Endodermal cell (in vitro differentiated cells): ENCODE measurements at regions not wholly inside any gene's neighbourhood (a gene's known extent, or its start where the extent isn't known, plus 50 kb on each side); places are given as distances from the start of the nearest gene placed in this dataset.
"Not testable (repeated sequence)": the region's sequence is repeated elsewhere in the genome, so short reads cannot be mapped to it uniquely, and the experiment has no call there.

ENCODE experiments used
- DNase-seq: peaks from one replicate; pipeline ENCODE4 v3.0.0-alpha.2; 2017
- H3K27ac ChIP-seq: 2 replicates; pipeline ENCODE4 v1.5.1; 2013; ENCODE audit warnings: mild to moderate bottlenecking, low read depth, low read length, moderate library complexity
- H3K27me3 ChIP-seq: 2 replicates; pipeline ENCODE4 v1.6.1; 2013; ENCODE audit warnings: mild to moderate bottlenecking, low read length, moderate library complexity; ENCODE audit not compliant: insufficient read depth, control insufficient read depth, poor library complexity, severe bottlenecking
- H3K36me3 ChIP-seq: 2 replicates; pipeline ENCODE4 v1.7.0; 2013; ENCODE audit warnings: mild to moderate bottlenecking, low read length, moderate library complexity; ENCODE audit not compliant: control insufficient read depth, insufficient read depth
- H3K4me1 ChIP-seq: one replicate; pipeline ENCODE4 v1.7.0; 2013; ENCODE audit warnings: low read length; ENCODE audit not compliant: control insufficient read depth, insufficient read depth
- H3K4me3 ChIP-seq: 2 replicates; pipeline ENCODE4 v1.5.1; 2013; ENCODE audit warnings: mild to moderate bottlenecking, low read length, moderate library complexity
- H3K9ac ChIP-seq: 2 replicates; pipeline ENCODE4 v1.6.1; 2013; ENCODE audit warnings: mild to moderate bottlenecking, low read length, moderate library complexity; ENCODE audit not compliant: poor library complexity, severe bottlenecking; ENCODE audit errors: extremely low read depth
- H3K9me3 ChIP-seq: 2 replicates; pipeline ENCODE4 v1.6.1; 2013; ENCODE audit warnings: mild to moderate bottlenecking, low read length, moderate library complexity; ENCODE audit not compliant: control insufficient read depth
- H3K27ac Mint-ChIP-seq: 2 replicates; pipeline ENCODE4 v1.8.0; 2020; ENCODE audit warnings: mixed read lengths
- H3K27me3 Mint-ChIP-seq: 2 replicates; pipeline ENCODE4 v1.8.0; 2021; ENCODE audit warnings: mild to moderate bottlenecking, mixed read lengths; ENCODE audit not compliant: insufficient read depth
- H3K36me3 Mint-ChIP-seq: 2 replicates; pipeline ENCODE4 v1.8.0; 2020; ENCODE audit warnings: low read depth, mixed read lengths
- H3K4me1 Mint-ChIP-seq: 2 replicates; pipeline ENCODE4 v1.8.0; 2020; ENCODE audit warnings: mixed read lengths
- H3K4me3 Mint-ChIP-seq: 2 replicates; pipeline ENCODE4 v1.8.0; 2020; ENCODE audit warnings: mild to moderate bottlenecking, moderate library complexity, mixed read lengths
- H3K9me3 Mint-ChIP-seq: 2 replicates; pipeline ENCODE4 v1.8.0; 2020; ENCODE audit warnings: mild to moderate bottlenecking, mixed read lengths
- whole genome bisulfite sequencing, 2 experiments: methylation state at CpG; one replicate each; pipeline versions ENCODE4 v1.1.5 to v1.1.7; 2013; ENCODE audit warnings: missing lambda C conversion rate in 2 of 2, mixed read lengths in 1 of 2; ENCODE audit not compliant: insufficient coverage in 1 of 2, insufficient read length in 1 of 2; 5-methylcytosine and 5-hydroxymethylcytosine counted together
- TF ChIP-seq, protein P1 (sequence below): fragments of 200-600 bp; sonication (generic); conservative IDR thresholded peaks from 2 replicates; pipeline ENCODE4 v1.5.0; 2021; ENCODE audit warnings: antibody characterized with exemption, mild to moderate bottlenecking

DNA sequence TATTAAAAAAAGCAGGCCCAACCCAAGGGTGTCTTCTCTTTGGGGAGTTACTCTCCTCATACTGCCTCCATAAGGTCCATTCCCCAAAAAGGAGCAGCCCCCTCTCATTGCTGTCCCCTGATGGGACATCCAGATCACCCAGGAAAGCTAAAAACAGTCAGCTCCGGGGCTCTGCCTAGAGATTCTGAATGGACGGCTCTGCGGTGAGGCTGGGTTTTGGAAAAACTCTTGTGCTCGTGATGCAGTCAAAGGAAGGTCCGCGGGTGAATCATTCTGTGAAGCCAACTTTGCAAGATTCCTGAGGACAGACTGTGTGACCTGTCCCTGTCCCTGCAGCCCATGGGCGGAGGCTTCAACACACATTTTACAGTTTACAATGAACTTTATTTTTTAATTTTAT, 351.5 kb downstream of the TYW1 start:
- Mint-ChIP-seq H3K27me3 (no peaks in the 10 kb centered on the region), H3K4me1 (peaks cover 10% of the 10 kb centered on the region), H3K4me3 (no peak overlapping the region), H3K9me3 (peaks cover 11% of the 10 kb centered on the region), H3K36me3 (no peaks in the 10 kb centered on the region), H3K27ac (no peak overlapping the region)
- DNase-seq = peak; percentile 28
- Histone ChIP-seq H3K27me3 (no peaks in the 10 kb centered on the region), H3K36me3 (no peaks in the 10 kb centered on the region), H3K4me3 (no peak overlapping the region), H3K9me3 (peaks cover 16% of the 10 kb centered on the region), H3K27ac (no peak overlapping the region), H3K9ac (no peak overlapping the region), H3K4me1 (no peaks in the 10 kb centered on the region)
- WGBS, 2 experiments = 93 to 96% methylated on average over 4 to 7 of the region's 7 CpGs
- TF ChIP-seq, protein P1, sequence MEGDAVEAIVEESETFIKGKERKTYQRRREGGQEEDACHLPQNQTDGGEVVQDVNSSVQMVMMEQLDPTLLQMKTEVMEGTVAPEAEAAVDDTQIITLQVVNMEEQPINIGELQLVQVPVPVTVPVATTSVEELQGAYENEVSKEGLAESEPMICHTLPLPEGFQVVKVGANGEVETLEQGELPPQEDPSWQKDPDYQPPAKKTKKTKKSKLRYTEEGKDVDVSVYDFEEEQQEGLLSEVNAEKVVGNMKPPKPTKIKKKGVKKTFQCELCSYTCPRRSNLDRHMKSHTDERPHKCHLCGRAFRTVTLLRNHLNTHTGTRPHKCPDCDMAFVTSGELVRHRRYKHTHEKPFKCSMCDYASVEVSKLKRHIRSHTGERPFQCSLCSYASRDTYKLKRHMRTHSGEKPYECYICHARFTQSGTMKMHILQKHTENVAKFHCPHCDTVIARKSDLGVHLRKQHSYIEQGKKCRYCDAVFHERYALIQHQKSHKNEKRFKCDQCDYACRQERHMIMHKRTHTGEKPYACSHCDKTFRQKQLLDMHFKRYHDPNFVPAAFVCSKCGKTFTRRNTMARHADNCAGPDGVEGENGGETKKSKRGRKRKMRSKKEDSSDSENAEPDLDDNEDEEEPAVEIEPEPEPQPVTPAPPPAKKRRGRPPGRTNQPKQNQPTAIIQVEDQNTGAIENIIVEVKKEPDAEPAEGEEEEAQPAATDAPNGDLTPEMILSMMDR = no peak

DNA sequence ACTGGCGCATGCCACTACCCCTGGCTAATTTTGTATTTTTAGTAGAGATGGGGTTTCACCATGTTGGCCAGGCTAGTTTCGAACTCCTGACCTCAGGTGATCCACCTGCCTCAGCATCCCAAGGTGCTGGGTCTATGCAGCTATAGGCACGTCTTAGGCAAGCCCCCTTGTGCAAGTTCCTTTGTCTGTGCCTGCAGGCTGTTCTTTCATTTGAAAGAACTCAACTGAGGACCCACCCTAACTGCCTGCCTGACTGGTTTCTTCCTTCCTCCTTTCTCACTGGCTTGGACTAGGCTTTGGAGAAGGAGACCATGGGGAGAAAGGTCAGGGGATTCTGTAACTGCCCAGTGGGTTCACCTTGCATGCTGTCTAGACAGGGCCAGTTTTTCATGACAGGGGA, 361.0 kb downstream of the TYW1 start:
- not testable (repeated sequence) for H3K36me3 ChIP-seq, H3K27ac ChIP-seq, H3K27me3 Mint-ChIP-seq, H3K4me3 Mint-ChIP-seq, H3K27me3 ChIP-seq, H3K27ac Mint-ChIP-seq, H3K4me1 ChIP-seq, H3K9ac ChIP-seq, H3K36me3 Mint-ChIP-seq
- 94 to 95% methylated on average over 3 of the region's 3 CpGs for WGBS, 2 experiments
- peak; percentile 33 for DNase-seq
- Mint-ChIP-seq H3K4me1 (peaks cover 12% of the 10 kb centered on the region), H3K9me3 (peaks cover 41% of the 10 kb centered on the region)
- Histone ChIP-seq H3K4me3 (peak overlapping the region; percentile 49), H3K9me3 (peaks cover 36% of the 10 kb centered on the region)

DNA sequence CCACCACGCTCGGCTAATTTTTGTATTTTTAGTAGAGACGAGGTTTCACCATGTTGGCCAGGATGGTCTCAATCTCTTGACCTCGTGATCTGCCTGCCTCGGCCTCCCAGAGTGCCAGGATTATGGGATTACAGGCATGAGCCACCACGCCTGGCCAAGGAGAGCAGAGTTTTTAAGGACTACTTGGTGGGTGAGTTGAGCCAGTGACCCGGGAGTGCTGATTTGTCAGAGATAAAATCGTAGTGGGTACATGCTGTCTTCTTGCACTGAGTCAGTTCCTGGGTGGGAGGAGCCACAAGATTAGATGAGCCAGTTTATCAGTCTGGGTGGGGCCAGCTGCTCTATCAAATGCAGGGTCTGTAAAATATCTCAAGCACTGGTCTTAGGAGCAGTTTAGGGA, 361.7 kb downstream of the TYW1 start:
- not testable (repeated sequence) for H3K36me3 ChIP-seq, H3K27ac ChIP-seq, H3K27me3 ChIP-seq, H3K4me3 Mint-ChIP-seq, H3K36me3 Mint-ChIP-seq, H3K27me3 Mint-ChIP-seq, H3K4me1 ChIP-seq, H3K9ac ChIP-seq, H3K27ac Mint-ChIP-seq
- Histone ChIP-seq H3K9me3 (peaks cover 36% of the 10 kb centered on the region), H3K4me3 (peak overlapping the region; percentile 58)
- 86 to 94% methylated on average over 8 of the region's 8 CpGs for WGBS, 2 experiments
- Mint-ChIP-seq H3K4me1 (peaks cover 12% of the 10 kb centered on the region), H3K9me3 (peaks cover 41% of the 10 kb centered on the region)
- DNase-seq = peak; percentile 28

GRCh38 chr7:67358738-67359137, 362.1 kb downstream of the TYW1 start:
- not testable (repeated sequence) for H3K36me3 Mint-ChIP-seq, H3K4me3 Mint-ChIP-seq, H3K27ac ChIP-seq, H3K4me1 ChIP-seq, H3K27me3 ChIP-seq, DNase-seq, H3K9ac ChIP-seq, H3K27me3 Mint-ChIP-seq, H3K36me3 ChIP-seq, H3K27ac Mint-ChIP-seq
- H3K4me1 Mint-ChIP-seq = peaks cover 12% of the 10 kb centered on the region
- 58 to 84% methylated on average over 2 to 3 of the region's 3 CpGs for whole genome bisulfite sequencing, 2 experiments
- Histone ChIP-seq H3K4me3 (peak overlapping the region; percentile 58), H3K9me3 (peaks cover 36% of the 10 kb centered on the region)
- H3K9me3 Mint-ChIP-seq = peaks cover 41% of the 10 kb centered on the region
